ENCODE measurements at regions not wholly inside any gene's neighbourhood (a gene's known extent, or its start where the extent isn't known, plus 50 kb on each side); places are given as distances from the start of the nearest gene placed in this dataset.

DNA sequence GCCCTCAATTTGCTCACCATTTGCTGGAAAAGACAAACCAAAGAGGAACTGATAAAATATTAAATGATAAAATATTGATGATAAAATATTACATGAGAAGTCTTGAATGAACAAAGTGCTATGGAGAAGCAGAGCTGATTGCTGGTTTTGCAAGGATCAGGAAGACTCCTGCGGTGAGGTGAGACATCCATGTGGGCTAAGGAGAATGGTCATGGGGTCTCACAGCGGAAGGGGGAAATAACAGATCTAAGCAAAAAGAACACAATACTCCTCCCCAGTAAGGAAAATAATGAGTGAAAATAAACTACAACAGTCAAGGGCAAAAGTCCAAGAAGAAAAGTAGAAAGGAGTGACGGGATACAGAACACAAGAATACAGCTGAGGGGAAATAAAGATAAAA is 146.8 kb downstream of the LURAP1L start:
- TF ChIP-seq, protein P1, sequence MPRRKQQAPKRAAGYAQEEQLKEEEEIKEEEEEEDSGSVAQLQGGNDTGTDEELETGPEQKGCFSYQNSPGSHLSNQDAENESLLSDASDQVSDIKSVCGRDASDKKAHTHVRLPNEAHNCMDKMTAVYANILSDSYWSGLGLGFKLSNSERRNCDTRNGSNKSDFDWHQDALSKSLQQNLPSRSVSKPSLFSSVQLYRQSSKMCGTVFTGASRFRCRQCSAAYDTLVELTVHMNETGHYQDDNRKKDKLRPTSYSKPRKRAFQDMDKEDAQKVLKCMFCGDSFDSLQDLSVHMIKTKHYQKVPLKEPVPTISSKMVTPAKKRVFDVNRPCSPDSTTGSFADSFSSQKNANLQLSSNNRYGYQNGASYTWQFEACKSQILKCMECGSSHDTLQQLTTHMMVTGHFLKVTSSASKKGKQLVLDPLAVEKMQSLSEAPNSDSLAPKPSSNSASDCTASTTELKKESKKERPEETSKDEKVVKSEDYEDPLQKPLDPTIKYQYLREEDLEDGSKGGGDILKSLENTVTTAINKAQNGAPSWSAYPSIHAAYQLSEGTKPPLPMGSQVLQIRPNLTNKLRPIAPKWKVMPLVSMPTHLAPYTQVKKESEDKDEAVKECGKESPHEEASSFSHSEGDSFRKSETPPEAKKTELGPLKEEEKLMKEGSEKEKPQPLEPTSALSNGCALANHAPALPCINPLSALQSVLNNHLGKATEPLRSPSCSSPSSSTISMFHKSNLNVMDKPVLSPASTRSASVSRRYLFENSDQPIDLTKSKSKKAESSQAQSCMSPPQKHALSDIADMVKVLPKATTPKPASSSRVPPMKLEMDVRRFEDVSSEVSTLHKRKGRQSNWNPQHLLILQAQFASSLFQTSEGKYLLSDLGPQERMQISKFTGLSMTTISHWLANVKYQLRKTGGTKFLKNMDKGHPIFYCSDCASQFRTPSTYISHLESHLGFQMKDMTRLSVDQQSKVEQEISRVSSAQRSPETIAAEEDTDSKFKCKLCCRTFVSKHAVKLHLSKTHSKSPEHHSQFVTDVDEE (CRISPR knock-in tag; IDR thresholded peaks at IDR 0.05): no peak
- TF ChIP-seq OSR1 (CRISPR knock-in tag; IDR thresholded peaks at IDR 0.05) (no peak), ZNF565 (CRISPR knock-in tag; conservative IDR thresholded peaks at IDR 0.05; ENCODE audit: low read depth) (no peak)
- TF ChIP-seq, protein P2, sequence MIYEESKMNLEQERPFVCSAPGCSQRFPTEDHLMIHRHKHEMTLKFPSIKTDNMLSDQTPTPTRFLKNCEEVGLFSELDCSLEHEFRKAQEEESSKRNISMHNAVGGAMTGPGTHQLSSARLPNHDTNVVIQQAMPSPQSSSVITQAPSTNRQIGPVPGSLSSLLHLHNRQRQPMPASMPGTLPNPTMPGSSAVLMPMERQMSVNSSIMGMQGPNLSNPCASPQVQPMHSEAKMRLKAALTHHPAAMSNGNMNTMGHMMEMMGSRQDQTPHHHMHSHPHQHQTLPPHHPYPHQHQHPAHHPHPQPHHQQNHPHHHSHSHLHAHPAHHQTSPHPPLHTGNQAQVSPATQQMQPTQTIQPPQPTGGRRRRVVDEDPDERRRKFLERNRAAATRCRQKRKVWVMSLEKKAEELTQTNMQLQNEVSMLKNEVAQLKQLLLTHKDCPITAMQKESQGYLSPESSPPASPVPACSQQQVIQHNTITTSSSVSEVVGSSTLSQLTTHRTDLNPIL (CRISPR knock-in tag; IDR thresholded peaks at IDR 0.05; ENCODE audit: low read depth): no peak
- TF ChIP-seq, protein P3, sequence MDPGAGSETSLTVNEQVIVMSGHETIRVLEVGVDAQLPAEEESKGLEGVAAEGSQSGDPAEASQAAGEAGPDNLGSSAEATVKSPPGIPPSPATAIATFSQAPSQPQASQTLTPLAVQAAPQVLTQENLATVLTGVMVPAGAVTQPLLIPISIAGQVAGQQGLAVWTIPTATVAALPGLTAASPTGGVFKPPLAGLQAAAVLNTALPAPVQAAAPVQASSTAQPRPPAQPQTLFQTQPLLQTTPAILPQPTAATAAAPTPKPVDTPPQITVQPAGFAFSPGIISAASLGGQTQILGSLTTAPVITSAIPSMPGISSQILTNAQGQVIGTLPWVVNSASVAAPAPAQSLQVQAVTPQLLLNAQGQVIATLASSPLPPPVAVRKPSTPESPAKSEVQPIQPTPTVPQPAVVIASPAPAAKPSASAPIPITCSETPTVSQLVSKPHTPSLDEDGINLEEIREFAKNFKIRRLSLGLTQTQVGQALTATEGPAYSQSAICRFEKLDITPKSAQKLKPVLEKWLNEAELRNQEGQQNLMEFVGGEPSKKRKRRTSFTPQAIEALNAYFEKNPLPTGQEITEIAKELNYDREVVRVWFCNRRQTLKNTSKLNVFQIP (CRISPR knock-in tag; IDR thresholded peaks at IDR 0.05; ENCODE audit: borderline replicate concordance, low read depth): no peak
